K562 (cell line): ENCODE measurements at regions not wholly inside any gene's neighbourhood (a gene's known extent, or its start where the extent isn't known, plus 50 kb on each side); places are given as distances from the start of the nearest gene placed in this dataset.

ENCODE experiments used
- ATAC-seq: fragments of 200-7000 bp; cut with Tn5 transposase; 3 replicates; pipeline ENCODE4 v1.9.1; 2020; ENCODE audit warnings: moderate library complexity
- BruUV-seq: library from RNA; stranded (reverse); fragments of 400-500 nt; replicated peaks from 2 replicates; lab custom pipeline; 2021; lab: Mats Ljungman, UMichigan
- CTCF ChIA-PET: fragments of 300-600 bp; formaldehyde crosslinking; extraction: SDS; loops from one replicate; lab custom pipeline; 2021; ENCODE audit warnings: low intra/inter-chr PET ratio; lab: Yijun Ruan, JAX
- POLR2A ChIA-PET: fragments of 300-600, 350-650 bp; sonication (Branson Sonifier 250); formaldehyde crosslinking; extraction: SDS; loops from one replicate; lab custom pipeline; 2021; ENCODE audit warnings: antibody characterized with exemption, inconsistent platforms; lab: Yijun Ruan, JAX
- DNase-seq, 4 experiments: peaks; one replicate each; pipeline versions ENCODE4 v3.0.0 to v3.0.0-alpha.2; 2011 to 2018; ENCODE audit warnings: low spot score in 3 of 4, mixed read lengths in 3 of 4; ENCODE audit errors: extremely low read depth in 1 of 4
- FAIRE-seq: peaks from 2 replicates; lab custom pipeline; 2011; peaks lifted over from hg19 to GRCh38; lab: Jason Lieb, UNC
- H2AFZ ChIP-seq: 2 replicates; pipeline ENCODE4 v1.6.0; 2011; ENCODE audit warnings: low read depth, low read length, control low read depth, inconsistent platforms
- H3K27ac ChIP-seq: fragments of 200-600 bp; 3 replicates; pipeline ENCODE4 v1.8.0; 2011; ENCODE audit warnings: low read depth, mild to moderate bottlenecking, control low read depth, inconsistent platforms, low read length, moderate library complexity, mixed read lengths; ENCODE audit errors: extremely low read depth
- H3K27me3 ChIP-seq, 2 experiments: fragments of 300-600 bp in 1 of 2; 2 replicates in 1 of 2; 3 replicates in 1 of 2; pipeline versions ENCODE4 v1.6.0 to v1.8.0; 2011; ENCODE audit warnings: inconsistent platforms in 2 of 2, low read length in 2 of 2, mild to moderate bottlenecking in 1 of 2, mixed read lengths in 1 of 2, moderate library complexity in 1 of 2; ENCODE audit not compliant: control insufficient read depth in 2 of 2, insufficient read depth in 2 of 2
- H3K36me3 ChIP-seq: fragments of 300-600 bp; 3 replicates; pipeline ENCODE4 v1.8.0; 2011; ENCODE audit warnings: mild to moderate bottlenecking, low read length, inconsistent platforms; ENCODE audit not compliant: control insufficient read depth, insufficient read depth
- H3K4me1 ChIP-seq, 2 experiments: fragments of 200-600 bp in 1 of 2; replicated peaks in 1 of 2; 2 replicates in 1 of 2; 3 replicates in 1 of 2; pipeline versions ENCODE4 v1.5.1 to v1.8.0; 2011; ENCODE audit warnings: inconsistent platforms in 2 of 2, low read length in 2 of 2, mild to moderate bottlenecking in 1 of 2, mixed read lengths in 1 of 2, moderate library complexity in 1 of 2; ENCODE audit not compliant: control insufficient read depth in 2 of 2, insufficient read depth in 2 of 2
- H3K4me2 ChIP-seq: 2 replicates; pipeline ENCODE4 v1.6.1; 2011; ENCODE audit warnings: low read length, control low read depth, inconsistent platforms, mixed read lengths; ENCODE audit not compliant: insufficient read depth
- H3K4me3 ChIP-seq: fragments of 200-600 bp; sonication (generic), shearing (Covaris generic); 2 replicates; pipeline ENCODE4 v1.5.1; 2016; ENCODE audit warnings: control low read depth, inconsistent platforms
- H3K79me2 ChIP-seq: fragments of 200-600 bp; 3 replicates; pipeline ENCODE4 v1.8.0; 2011; ENCODE audit warnings: low read length, inconsistent platforms; ENCODE audit not compliant: control insufficient read depth, insufficient read depth
- H3K9ac ChIP-seq, 2 experiments: 2 replicates each; pipeline versions ENCODE4 v1.6.0 to v1.6.1; 2011; ENCODE audit warnings: low read depth in 2 of 2, low read length in 2 of 2, control low read depth in 1 of 2, inconsistent platforms in 1 of 2, mild to moderate bottlenecking in 1 of 2, mixed read lengths in 1 of 2; ENCODE audit not compliant: insufficient read depth in 1 of 2
- H3K9me1 ChIP-seq: one replicate; pipeline ENCODE4 v1.6.0; 2011; ENCODE audit warnings: inconsistent platforms, mild to moderate bottlenecking, low read length, moderate library complexity; ENCODE audit not compliant: control insufficient read depth, insufficient read depth
- H3K9me3 ChIP-seq: replicated peaks from 2 replicates; pipeline ENCODE4 v1.5.1; 2011; ENCODE audit warnings: low read depth, low read length, inconsistent platforms; ENCODE audit not compliant: control insufficient read depth, insufficient read depth
- H4K20me1 ChIP-seq: replicated peaks from 2 replicates; pipeline ENCODE4 v1.6.1; 2011; ENCODE audit warnings: low read length, inconsistent platforms, mixed read lengths; ENCODE audit not compliant: control insufficient read depth, insufficient read depth
- L3MBTL2 ChIP-seq: fragments of 450-650 bp; IDR thresholded peaks from 2 replicates; pipeline ENCODE4 v1.6.1; 2016; ENCODE audit warnings: mild to moderate bottlenecking, moderate library complexity
- MAZ ChIP-seq, 2 experiments: fragments of 450-650 bp in 1 of 2; sonication (generic) in 1 of 2; formaldehyde crosslinking; IDR thresholded peaks in 1 of 2; conservative IDR thresholded peaks in 1 of 2; 2 replicates each; pipeline versions ENCODE4 v1.4.0 to v1.5.0; 2020; ENCODE audit warnings: mild to moderate bottlenecking in 1 of 2, missing genetic modification reagents in 1 of 2
- PHF8 ChIP-seq: fragments of 200-600 bp; sonication (generic); IDR thresholded peaks from 2 replicates; pipeline ENCODE4 v1.6.1; 2012; ENCODE audit warnings: mixed run types, mild to moderate bottlenecking, inconsistent platforms, low read length, moderate library complexity, borderline replicate concordance
- PRMT5 ChIP-seq: sonication (generic); formaldehyde crosslinking; IDR thresholded peaks from 2 replicates; pipeline ENCODE4 v1.5.0; 2020; ENCODE audit warnings: missing genetic modification reagents
- RREB1 ChIP-seq: fragments of 250-450 bp; sonication (Bioruptor Pico); IDR thresholded peaks from 2 replicates; pipeline ENCODE4 v1.4.0; 2020
- SREBF2 ChIP-seq: sonication (generic); formaldehyde crosslinking; IDR thresholded peaks from 2 replicates; pipeline ENCODE4 v1.4.0; 2020; ENCODE audit warnings: mild to moderate bottlenecking, missing genetic modification reagents
- TARDBP ChIP-seq: fragments of 450-650 bp; IDR thresholded peaks from 2 replicates; pipeline ENCODE4 v1.6.1; 2016
- TBP ChIP-seq: optimal IDR thresholded peaks from 2 replicates; pipeline ENCODE3; 2011; ENCODE audit warnings: low read depth, low read length, improper control_type of control experiment
- TRIM28 ChIP-seq: fragments of 450-650 bp; IDR thresholded peaks from 2 replicates; pipeline ENCODE4 v1.6.1; 2017
- ZNF253 ChIP-seq: fragments of 250-450 bp; sonication (Bioruptor Pico); conservative IDR thresholded peaks from 2 replicates; pipeline ENCODE4 v1.6.1; 2021; ENCODE audit warnings: mild to moderate bottlenecking
- ZNF274 ChIP-seq: IDR thresholded peaks from 2 replicates; pipeline ENCODE4 v1.6.1; 2011; ENCODE audit warnings: low read depth, mild to moderate bottlenecking, low read length, moderate library complexity, borderline replicate concordance
- WGBS: fragments of 100-300 bp; shearing (Covaris generic); methylation state at CpG from one replicate; pipeline ENCODE4 v1.1.6; 2016; ENCODE audit warnings: low coverage, mixed read lengths; ENCODE audit not compliant: insufficient coverage; ENCODE audit errors: missing lambda C conversion rate; 5-methylcytosine and 5-hydroxymethylcytosine counted together
- in situ Hi-C: fragments of 300-500 bp; cut with MboI; formaldehyde crosslinking; loops from 4 replicates; pipeline ENCODE4 v1.15.0; 2018; ENCODE audit warnings: inconsistent platforms, mixed read lengths
- intact Hi-C: fragments of 100-400 bp; cut with micrococcal nuclease; formaldehyde crosslinking; loops from 2 replicates; pipeline ENCODE4 v1.14.2; 2022

GRCh38 chr10:58955615-58956014 lies 220.8 kb upstream of the PHYHIPL start:
- H3K9me3 ChIP-seq = no peaks in the 10 kb centered on the region
- no peak overlapping the region for H2AFZ ChIP-seq
- in situ Hi-C loops (loop anchor here (25.0 kb wide), 1 partner anchor 857 kb away; no protein-coding TSS in a partner anchor), intact Hi-C loops (no loop called here)
- H3K4me3 ChIP-seq = no peak overlapping the region
- no peak overlapping the region for H3K27ac ChIP-seq
- no peak for TF ChIP-seq MAZ (CRISPR knock-in tag; conservative IDR thresholded peaks at IDR 0.05 in 1 of 2, IDR thresholded peaks at IDR 0.05 in 1 of 2)
- no TSS peak for BruUV-seq
- 0% methylated on average over 1 of the region's 1 CpG for WGBS
- no peaks in the 10 kb centered on the region for H3K9me1 ChIP-seq
- H3K27me3 ChIP-seq = no peaks in the 10 kb centered on the region
- ChIA-PET POLR2A (no interaction called here), CTCF (no interaction called here)
- no peaks in the 10 kb centered on the region for H3K79me2 ChIP-seq
- FAIRE-seq (no peak), DNase-seq (no peak), ATAC-seq (no peak)
- no peak overlapping the region for H3K9ac ChIP-seq
- no peaks in the 10 kb centered on the region for H3K36me3 ChIP-seq
- H3K4me1 ChIP-seq = no peaks in the 10 kb centered on the region
- H3K4me2 ChIP-seq = no peak overlapping the region
- H4K20me1 ChIP-seq = no peaks in the 10 kb centered on the region

- Histone ChIP-seq H3K27me3 (no peaks in the 10 kb centered on the region), H3K4me1 (no peaks in the 10 kb centered on the region), H3K9ac (no peak overlapping the region), H4K20me1 (no peaks in the 10 kb centered on the region), H3K36me3 (no peaks in the 10 kb centered on the region), H3K27ac (no peak overlapping the region), H3K9me3 (no peaks in the 10 kb centered on the region), H3K9me1 (no peaks in the 10 kb centered on the region), H3K4me3 (no peak overlapping the region), H3K4me2 (no peak overlapping the region), H2AFZ (no peak overlapping the region), H3K79me2 (no peaks in the 10 kb centered on the region)
- intact Hi-C loops (no loop called here), in situ Hi-C loops (loop anchor here (25.0 kb wide), 1 partner anchor 855 kb away; no protein-coding TSS in a partner anchor)
- BruUV-seq = no TSS peak
- no peak for DNase-seq
- 0% methylated on average over 2 of the region's 2 CpGs for WGBS
- CTCF ChIA-PET = no interaction called here
- no peak for ATAC-seq
- POLR2A ChIA-PET = no interaction called here
- FAIRE-seq = no peak
- no peak for TF ChIP-seq TRIM28
- TF ChIP-seq ZNF274 = no peak
- TF ChIP-seq TARDBP = no peak
- no peak for TF ChIP-seq RREB1 (CRISPR knock-in tag)
- no peak for TF ChIP-seq L3MBTL2
- TF ChIP-seq SREBF2 (CRISPR knock-in tag) = no peak
- no peak for TF ChIP-seq ZNF253 (CRISPR knock-in tag)
- TF ChIP-seq PRMT5 (CRISPR knock-in tag) = no peak
- TF ChIP-seq TBP = no peak
- TF ChIP-seq PHF8 = no peak
Measured at GRCh38 chr10:58956926-58957325, 219.5 kb upstream of the PHYHIPL start.
